Loucy (cell line): ENCODE measurements at regions not wholly inside any gene's neighbourhood (a gene's known extent, or its start where the extent isn't known, plus 50 kb on each side); places are given as distances from the start of the nearest gene placed in this dataset.

Source experiments
- H2AFZ ChIP-seq: fragments of 200-600 bp; sonication (generic); 2 replicates; pipeline ENCODE4 v1.6.0; 2016; ENCODE audit warnings: antibody characterized with exemption, mild to moderate bottlenecking, low read length, moderate library complexity
- H3F3A ChIP-seq: fragments of 200-600 bp; 2 replicates; pipeline ENCODE4 v1.6.0; 2016; ENCODE audit warnings: antibody characterized with exemption, low read depth, mild to moderate bottlenecking
- H3K27me3 ChIP-seq: fragments of 200-600 bp; sonication (generic); 2 replicates; pipeline ENCODE4 v1.6.1; 2014; ENCODE audit warnings: low read length, mild to moderate bottlenecking; ENCODE audit not compliant: insufficient read depth, poor library complexity, severe bottlenecking
- H3K36me3 ChIP-seq: fragments of 200-600 bp; sonication (generic); 2 replicates; pipeline ENCODE4 v1.6.1; 2016; ENCODE audit warnings: low read length; ENCODE audit not compliant: insufficient read depth
- H3K4me1 ChIP-seq: fragments of 200-600 bp; sonication (generic); 2 replicates; pipeline ENCODE4 v1.5.1; 2014; ENCODE audit warnings: low read length, mild to moderate bottlenecking; ENCODE audit not compliant: insufficient read depth, poor library complexity, severe bottlenecking
- H3K4me2 ChIP-seq: fragments of 200-600 bp; sonication (generic); 2 replicates; pipeline ENCODE4 v1.6.0; 2014; ENCODE audit warnings: antibody characterized with exemption, low read length, low read depth, mild to moderate bottlenecking; ENCODE audit not compliant: poor library complexity, severe bottlenecking
- H3K4me3 ChIP-seq: fragments of 200-600 bp; sonication (generic); 2 replicates; pipeline ENCODE4 v1.5.1; 2014; ENCODE audit warnings: low read length, mild to moderate bottlenecking, mixed read lengths; ENCODE audit not compliant: poor library complexity, severe bottlenecking
- H3K79me2 ChIP-seq: fragments of 200-600 bp; sonication (generic); 2 replicates; pipeline ENCODE4 v1.6.1; 2014; ENCODE audit warnings: low read length; ENCODE audit not compliant: insufficient read depth
- H3K9ac ChIP-seq: fragments of 200-600 bp; sonication (generic); 2 replicates; pipeline ENCODE4 v1.6.0; 2014; ENCODE audit warnings: mild to moderate bottlenecking, low read depth, low read length, moderate library complexity; ENCODE audit not compliant: poor library complexity, severe bottlenecking
- H3K9me2 ChIP-seq: fragments of 200-600 bp; sonication (generic); replicated peaks from 2 replicates; pipeline ENCODE4 v1.6.1; 2016; ENCODE audit warnings: low read depth, low read length, mixed read lengths
- H3K9me3 ChIP-seq: fragments of 200-600 bp; sonication (generic); 2 replicates; pipeline ENCODE4 v1.6.1; 2014; ENCODE audit warnings: mild to moderate bottlenecking, antibody characterized with exemption, low read length, low read depth; ENCODE audit not compliant: insufficient read depth
- H4K20me1 ChIP-seq: fragments of 200-600 bp; sonication (generic); 2 replicates; pipeline ENCODE4 v1.6.0; 2014; ENCODE audit warnings: antibody characterized with exemption, low read length, mild to moderate bottlenecking; ENCODE audit not compliant: insufficient read depth, poor library complexity, severe bottlenecking
- CTCF ChIP-seq: fragments of 200-600 bp; sonication (generic); conservative IDR thresholded peaks from 2 replicates; pipeline ENCODE4 v1.5.1; 2014; ENCODE audit warnings: mild to moderate bottlenecking, antibody characterized with exemption, low read length
- EZH2phosphoT487 ChIP-seq: fragments of 200-600 bp; IDR thresholded peaks from 2 replicates; pipeline ENCODE4 v1.6.1; 2018; ENCODE audit warnings: antibody characterized with exemption, mild to moderate bottlenecking, moderate library complexity, borderline replicate concordance

DNA sequence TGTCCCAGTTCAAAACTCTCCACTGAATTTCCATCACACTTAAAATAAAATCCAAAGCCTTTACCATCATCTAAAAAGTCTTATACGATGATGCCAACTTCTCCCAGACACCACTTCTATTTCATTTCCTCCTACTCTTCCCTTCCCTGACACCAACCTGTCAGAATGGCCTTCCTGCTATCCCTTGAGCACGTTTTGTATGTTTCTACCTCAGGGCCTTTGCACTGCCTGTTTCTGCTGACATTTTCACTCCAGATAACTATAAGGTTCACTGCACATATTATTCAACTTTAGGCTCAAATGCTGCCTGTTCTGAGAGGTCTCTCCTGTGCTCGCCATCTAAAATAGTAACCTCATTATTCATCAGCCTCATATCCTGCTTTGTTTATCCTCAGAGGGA lies 269.6 kb downstream of the HTR7 start:
- no peak overlapping the region for H3K4me3 ChIP-seq
- no peak overlapping the region for H2AFZ ChIP-seq
- H3K36me3 ChIP-seq: no peaks in the 10 kb centered on the region
- H3K4me2 ChIP-seq: no peak overlapping the region
- H3K4me1 ChIP-seq: no peaks in the 10 kb centered on the region
- H3K9me2 ChIP-seq: no peaks in the 10 kb centered on the region
- no peaks in the 10 kb centered on the region for H3K9me3 ChIP-seq
- H3K9ac ChIP-seq: no peak overlapping the region
- no peaks in the 10 kb centered on the region for H3F3A ChIP-seq
- no peaks in the 10 kb centered on the region for H3K79me2 ChIP-seq
- TF ChIP-seq EZH2phosphoT487: no peak
- no peak for TF ChIP-seq CTCF
- H3K27me3 ChIP-seq: no peaks in the 10 kb centered on the region
- no peaks in the 10 kb centered on the region for H4K20me1 ChIP-seq

- no peaks in the 10 kb centered on the region for H3K9me2 ChIP-seq
- TF ChIP-seq EZH2phosphoT487 (no peak), CTCF (no peak)
- no peak overlapping the region for H3K9ac ChIP-seq
- H3F3A ChIP-seq: no peaks in the 10 kb centered on the region
- no peaks in the 10 kb centered on the region for H3K9me3 ChIP-seq
- no peak overlapping the region for H3K4me3 ChIP-seq
- no peaks in the 10 kb centered on the region for H3K27me3 ChIP-seq
- no peaks in the 10 kb centered on the region for H3K4me1 ChIP-seq
- no peak overlapping the region for H2AFZ ChIP-seq
- no peaks in the 10 kb centered on the region for H3K36me3 ChIP-seq
- no peak overlapping the region for H3K4me2 ChIP-seq
- no peaks in the 10 kb centered on the region for H3K79me2 ChIP-seq
- H4K20me1 ChIP-seq: no peaks in the 10 kb centered on the region
These were observed 268.0 kb downstream of the HTR7 start for GRCh38 chr10:90589825-90590224.

DNA sequence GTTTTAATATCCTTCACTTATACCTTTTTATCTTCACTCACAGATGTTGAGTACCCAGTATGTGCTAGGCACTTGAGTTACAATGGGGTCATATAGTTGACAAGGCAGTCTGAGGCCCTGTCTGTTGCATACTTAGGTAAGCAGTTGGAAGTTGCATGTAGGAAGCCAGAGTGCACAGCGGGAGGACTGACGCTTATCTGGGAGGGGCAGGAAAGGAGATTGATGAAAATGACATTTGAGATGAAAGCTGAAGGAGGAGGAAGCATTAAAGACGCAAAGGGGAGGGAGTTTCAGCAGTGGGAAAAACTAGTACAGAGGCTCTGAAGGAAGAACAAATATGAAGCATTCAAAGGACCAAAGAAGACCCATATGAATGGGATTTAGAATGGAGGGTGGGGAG lies 266.2 kb downstream of the HTR7 start:
- no peaks in the 10 kb centered on the region for H3K79me2 ChIP-seq
- no peaks in the 10 kb centered on the region for H3K36me3 ChIP-seq
- no peak overlapping the region for H3K4me3 ChIP-seq
- TF ChIP-seq CTCF: no peak
- no peak for TF ChIP-seq EZH2phosphoT487
- no peak overlapping the region for H3K4me2 ChIP-seq
- H3K4me1 ChIP-seq: no peaks in the 10 kb centered on the region
- no peaks in the 10 kb centered on the region for H3K9me3 ChIP-seq
- no peaks in the 10 kb centered on the region for H4K20me1 ChIP-seq
- no peaks in the 10 kb centered on the region for H3K9me2 ChIP-seq
- H3K27me3 ChIP-seq: no peaks in the 10 kb centered on the region
- H2AFZ ChIP-seq: no peak overlapping the region
- no peaks in the 10 kb centered on the region for H3F3A ChIP-seq
- H3K9ac ChIP-seq: no peak overlapping the region
